Colonic mucosa (tissue), 4 donors: ENCODE measurements at regions not wholly inside any gene's neighbourhood (a gene's known extent, or its start where the extent isn't known, plus 50 kb on each side); places are given as distances from the start of the nearest gene placed in this dataset.
"Not testable (repeated sequence)": the region's sequence is repeated elsewhere in the genome, so short reads cannot be mapped to it uniquely, and the experiment has no call there.

ENCODE experiments used
- DNase-seq: peaks from one replicate; pipeline ENCODE4 v3.0.0-alpha.2; 2020
- H3K27ac ChIP-seq: fragments of 200-600 bp; one replicate; pipeline ENCODE4 v1.8.0; 2021
- H3K27me3 ChIP-seq: fragments of 200-600 bp; one replicate; pipeline ENCODE4 v1.8.0; 2021
- H3K36me3 ChIP-seq: fragments of 200-600 bp; one replicate; pipeline ENCODE4 v1.8.0; 2021
- H3K4me1 ChIP-seq: fragments of 200-600 bp; one replicate; pipeline ENCODE4 v1.8.0; 2021; ENCODE audit warnings: mild to moderate bottlenecking
- H3K4me3 ChIP-seq: fragments of 200-600 bp; one replicate; pipeline ENCODE4 v1.8.0; 2021
- H3K9ac ChIP-seq, 2 donors: one replicate each; pipeline ENCODE4 v1.7.0; 2013; ENCODE audit warnings: control low read depth in 2 of 2, low read depth in 2 of 2, low read length in 2 of 2
- H3K9me3 ChIP-seq: fragments of 200-600 bp; one replicate; pipeline ENCODE4 v1.8.0; 2021
- CTCF ChIP-seq: fragments of 200-600 bp; IDR thresholded peaks from one replicate; pipeline ENCODE4 v1.8.0; 2022; ENCODE audit warnings: antibody characterized with exemption, mild to moderate bottlenecking
- intact Hi-C: fragments of 100-400 bp; cut with DNase I; formaldehyde crosslinking; loops from one replicate; pipeline ENCODE4 v1.14.1; 2022
- donor health status: healthy.
- donor health status: DM: no; HTN: no; CAD: no.
- donor health status: DM: no; HTN: no; CAD: no.

GRCh38 chr20:48377940-48378339, 449.9 kb downstream of the PREX1 start:
- no peak overlapping the region for H3K9ac ChIP-seq
- intact Hi-C loops = no loop called here
- H3K36me3 ChIP-seq = no peaks in the 10 kb centered on the region
- no peaks in the 10 kb centered on the region for H3K4me1 ChIP-seq
- no peak overlapping the region for H3K27ac ChIP-seq
- H3K9me3 ChIP-seq = no peaks in the 10 kb centered on the region
- DNase-seq = no peak
- H3K4me3 ChIP-seq = no peak overlapping the region
- TF ChIP-seq CTCF = no peak
- H3K27me3 ChIP-seq = no peaks in the 10 kb centered on the region

GRCh38 chr20:48375804-48376203, 452.0 kb downstream of the PREX1 start:
- intact Hi-C loops = no loop called here
- Histone ChIP-seq H3K4me1 (no peaks in the 10 kb centered on the region), H3K36me3 (no peaks in the 10 kb centered on the region), H3K27ac (no peak overlapping the region), H3K4me3 (no peak overlapping the region), H3K27me3 (no peaks in the 10 kb centered on the region), H3K9me3 (no peaks in the 10 kb centered on the region), H3K9ac (no peak overlapping the region)
- TF ChIP-seq CTCF = no peak
- no peak for DNase-seq

- Histone ChIP-seq H3K4me1 (no peaks in the 10 kb centered on the region), H3K9me3 (no peaks in the 10 kb centered on the region), H3K27me3 (no peaks in the 10 kb centered on the region), H3K27ac (no peak overlapping the region), H3K36me3 (no peaks in the 10 kb centered on the region), H3K4me3 (no peak overlapping the region), H3K9ac (no peak overlapping the region)
- intact Hi-C loops = no loop called here
- TF ChIP-seq CTCF = no peak
- no peak for DNase-seq
These were observed 452.7 kb downstream of the PREX1 start for GRCh38 chr20:48374991-48375595.

- H3K9me3 ChIP-seq, DNase-seq, intact Hi-C loops, H3K4me1 ChIP-seq, H3K4me3 ChIP-seq, H3K27me3 ChIP-seq, H3K9ac ChIP-seq, H3K27ac ChIP-seq, H3K36me3 ChIP-seq: not testable (repeated sequence)
These were observed 453.5 kb downstream of the PREX1 start for GRCh38 chr20:48374031-48374907.

- no peak overlapping the region for H3K9ac ChIP-seq
- no peak overlapping the region for H3K4me3 ChIP-seq
- no peaks in the 10 kb centered on the region for H3K36me3 ChIP-seq
- H3K27ac ChIP-seq = no peak overlapping the region
- intact Hi-C loops = no loop called here
- TF ChIP-seq CTCF = no peak
- no peaks in the 10 kb centered on the region for H3K27me3 ChIP-seq
- H3K4me1 ChIP-seq = no peaks in the 10 kb centered on the region
- no peak for DNase-seq
- H3K9me3 ChIP-seq = no peaks in the 10 kb centered on the region
These were observed 454.3 kb downstream of the PREX1 start for GRCh38 chr20:48373555-48373934.

- H3K27me3 ChIP-seq, H3K9ac ChIP-seq, DNase-seq, H3K4me1 ChIP-seq, H3K4me3 ChIP-seq, H3K27ac ChIP-seq, H3K9me3 ChIP-seq, H3K36me3 ChIP-seq, intact Hi-C loops: not testable (repeated sequence)
These were observed 454.8 kb downstream of the PREX1 start for GRCh38 chr20:48372851-48373554.
